ENCODE measurements at regions not wholly inside any gene's neighbourhood (a gene's known extent, or its start where the extent isn't known, plus 50 kb on each side); places are given as distances from the start of the nearest gene placed in this dataset.

DNA sequence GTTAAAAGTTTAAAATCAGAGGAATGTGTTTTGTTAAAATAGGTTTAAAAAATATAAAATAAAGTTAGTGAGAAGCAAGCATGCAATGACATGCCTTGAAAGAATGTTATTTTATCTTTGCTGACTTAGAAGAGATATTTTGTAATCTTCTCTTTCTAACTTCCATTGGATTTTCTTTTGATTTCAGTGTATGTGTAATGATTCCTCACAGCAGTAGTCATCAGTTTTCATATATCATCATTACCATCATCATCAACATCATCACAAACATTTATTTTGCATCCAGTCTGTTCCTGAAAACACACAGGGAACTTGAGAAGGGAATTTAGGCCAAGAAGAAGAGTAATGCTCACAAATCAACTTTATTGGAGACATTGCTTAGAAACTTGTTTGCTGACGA, 699.6 kb downstream of the TAF11L14 start:
- Mint-ChIP-seq H3K27me3 (no peaks in the 10 kb centered on the region), H3K9me3 (peaks cover 7 to 12% of the 10 kb centered on the region in 2 donors), H3K36me3 (ENCODE audit: insufficient read depth) (no peaks in the 10 kb centered on the region), H3K4me1 (ENCODE audit: low read depth in 2 of 2) (no peaks in the 10 kb centered on the region), H3K27ac (no peak overlapping the region), H3K4me3 (no peak overlapping the region)
- ATAC-seq (replicated peaks) (no peak), DNase-seq (no peak)

DNA sequence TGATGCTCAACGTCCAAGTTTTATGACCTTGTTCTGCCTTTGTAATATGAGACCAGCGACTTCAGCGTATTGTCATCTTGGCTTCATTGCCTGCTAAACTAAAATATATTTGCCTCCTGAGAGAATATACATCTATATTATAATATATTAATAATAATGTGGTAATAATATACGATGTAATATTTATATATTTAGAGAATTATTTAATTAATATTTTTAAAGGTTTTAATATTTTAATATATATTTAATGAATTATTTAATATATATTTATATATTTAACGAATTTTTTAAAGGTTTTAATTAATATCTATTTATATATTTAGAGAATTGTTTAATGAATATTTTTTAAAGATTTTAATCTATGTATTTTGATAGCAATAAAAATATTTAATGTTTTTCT, 700.7 kb downstream of the TAF11L14 start:
- ATAC-seq (replicated peaks) (no peak), DNase-seq (no peak)
- no peaks in the 10 kb centered on the region for H3K27me3 Mint-ChIP-seq
- no peaks in the 10 kb centered on the region for H3K36me3 Mint-ChIP-seq (ENCODE audit: insufficient read depth)
- H3K9me3 Mint-ChIP-seq = peaks cover 7 to 12% of the 10 kb centered on the region in 2 donors
- no peak overlapping the region for H3K27ac Mint-ChIP-seq
- no peaks in the 10 kb centered on the region for H3K4me1 Mint-ChIP-seq (ENCODE audit: low read depth in 2 of 2)
- H3K4me3 Mint-ChIP-seq = no peak overlapping the region

DNA sequence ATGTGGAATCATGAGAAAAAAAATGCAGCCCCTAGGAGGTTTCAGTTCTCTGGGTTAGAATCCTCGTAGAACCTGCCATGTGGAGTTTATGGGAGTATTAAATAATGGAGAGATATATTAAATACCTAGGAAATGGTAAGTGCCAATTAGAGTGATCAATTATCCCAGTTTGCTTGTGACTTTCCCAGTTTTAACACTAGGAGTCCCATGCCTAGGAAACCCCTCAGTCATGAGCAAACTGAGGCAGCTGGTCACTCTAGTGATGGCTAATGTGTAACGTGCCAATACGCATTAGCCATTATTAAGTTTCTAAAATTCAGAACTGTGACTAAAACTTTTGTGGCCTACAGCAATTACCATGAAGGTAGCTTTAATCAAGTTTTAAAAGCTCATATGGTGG, 720.6 kb downstream of the TAF11L14 start:
- no peak overlapping the region for H3K27ac Mint-ChIP-seq

DNA sequence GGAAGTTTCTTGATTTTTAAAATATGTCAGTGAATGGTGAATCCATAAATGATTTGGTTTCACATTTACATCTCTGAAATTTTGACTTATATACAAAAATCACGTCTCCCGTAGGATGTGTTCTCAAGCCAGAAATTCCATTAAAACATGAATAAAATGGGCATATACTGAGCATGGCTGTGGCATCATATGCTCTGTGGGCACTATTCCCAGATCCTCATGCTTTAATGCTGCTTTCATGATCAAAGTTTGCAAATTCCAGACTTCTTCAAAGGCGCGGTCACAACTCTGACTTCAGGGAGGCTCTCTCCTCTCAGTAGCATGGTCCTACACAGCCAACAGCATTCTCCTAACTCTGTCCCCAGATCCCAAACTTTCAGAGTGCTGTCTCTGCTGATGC, 723.2 kb downstream of the TAF11L14 start:
- no peak for DNase-seq
- no peak for ATAC-seq (replicated peaks)
- Mint-ChIP-seq H3K27ac (no peak overlapping the region), H3K27me3 (no peaks in the 10 kb centered on the region), H3K4me1 (ENCODE audit: low read depth in 2 of 2) (no peaks in the 10 kb centered on the region), H3K36me3 (ENCODE audit: insufficient read depth) (no peaks in the 10 kb centered on the region), H3K9me3 (peaks cover 0 to 12% of the 10 kb centered on the region in 2 donors), H3K4me3 (no peak overlapping the region)

More for the DNA sequence above, 720.6 kb downstream of the TAF11L14 start:
- no peak for DNase-seq
- no peaks in the 10 kb centered on the region for H3K4me1 Mint-ChIP-seq (ENCODE audit: low read depth in 2 of 2)
- no peak for ATAC-seq (replicated peaks)
- H3K36me3 Mint-ChIP-seq (ENCODE audit: insufficient read depth) = no peaks in the 10 kb centered on the region
- H3K4me3 Mint-ChIP-seq = no peak overlapping the region
- peaks cover 7 to 11% of the 10 kb centered on the region in 2 donors for H3K9me3 Mint-ChIP-seq
- no peaks in the 10 kb centered on the region for H3K27me3 Mint-ChIP-seq

DNA sequence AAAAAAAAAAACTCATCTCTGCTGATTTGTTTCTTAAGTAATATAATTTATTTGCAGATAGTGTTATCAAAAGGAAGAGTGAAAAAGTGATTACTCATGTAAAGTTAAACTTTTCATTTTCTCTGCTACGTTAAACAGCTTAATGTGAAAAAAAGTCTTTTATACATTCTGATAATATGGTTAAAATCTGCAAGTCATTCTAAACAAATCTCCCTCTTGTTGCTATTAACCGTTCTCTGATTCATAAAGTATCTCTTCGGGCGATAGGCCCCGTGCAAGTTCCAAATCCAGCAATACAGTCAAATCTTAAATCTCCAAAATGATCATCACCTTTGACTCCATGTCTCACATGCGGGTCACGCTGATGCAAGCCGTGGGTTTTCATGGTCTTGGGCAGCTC, 732.0 kb downstream of the TAF11L14 start:
- no peaks in the 10 kb centered on the region for H3K4me1 Mint-ChIP-seq (ENCODE audit: low read depth in 2 of 2)
- no peak overlapping the region for H3K27ac Mint-ChIP-seq
- H3K27me3 Mint-ChIP-seq = no peaks in the 10 kb centered on the region
- H3K4me3 Mint-ChIP-seq = no peak overlapping the region
- peaks cover 0 to 14% of the 10 kb centered on the region in 2 donors for H3K9me3 Mint-ChIP-seq
- DNase-seq = no peak
- no peak for ATAC-seq (replicated peaks)
- no peaks in the 10 kb centered on the region for H3K36me3 Mint-ChIP-seq (ENCODE audit: insufficient read depth)

DNA sequence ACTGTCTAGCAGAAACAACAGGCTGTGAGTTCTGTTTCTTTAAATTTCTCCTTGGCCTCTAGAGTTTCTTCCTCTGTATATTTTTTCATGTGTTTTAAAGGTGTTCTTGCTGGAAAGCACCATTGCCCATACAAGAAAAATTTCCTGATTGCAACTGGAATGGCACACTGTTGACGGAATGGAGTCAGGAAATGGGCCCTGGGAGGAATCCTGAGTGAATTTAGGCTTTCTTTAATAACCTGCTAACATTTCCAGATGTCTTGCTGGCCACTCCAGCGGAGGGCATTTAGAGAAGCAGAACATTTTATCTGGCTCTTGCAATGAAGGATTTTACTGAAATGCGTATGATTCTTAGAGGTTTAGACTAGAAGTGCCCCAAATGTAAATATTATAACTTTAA, 736.3 kb downstream of the TAF11L14 start:
- no peaks in the 10 kb centered on the region for H3K27me3 Mint-ChIP-seq
- ATAC-seq (replicated peaks) (no peak), DNase-seq (no peak)
- H3K4me1 Mint-ChIP-seq (ENCODE audit: low read depth in 2 of 2) = no peaks in the 10 kb centered on the region
- no peak overlapping the region for H3K27ac Mint-ChIP-seq
- H3K36me3 Mint-ChIP-seq (ENCODE audit: insufficient read depth) = no peaks in the 10 kb centered on the region
- H3K9me3 Mint-ChIP-seq = peaks cover 7 to 14% of the 10 kb centered on the region in 2 donors
- H3K4me3 Mint-ChIP-seq = no peak overlapping the region

DNA sequence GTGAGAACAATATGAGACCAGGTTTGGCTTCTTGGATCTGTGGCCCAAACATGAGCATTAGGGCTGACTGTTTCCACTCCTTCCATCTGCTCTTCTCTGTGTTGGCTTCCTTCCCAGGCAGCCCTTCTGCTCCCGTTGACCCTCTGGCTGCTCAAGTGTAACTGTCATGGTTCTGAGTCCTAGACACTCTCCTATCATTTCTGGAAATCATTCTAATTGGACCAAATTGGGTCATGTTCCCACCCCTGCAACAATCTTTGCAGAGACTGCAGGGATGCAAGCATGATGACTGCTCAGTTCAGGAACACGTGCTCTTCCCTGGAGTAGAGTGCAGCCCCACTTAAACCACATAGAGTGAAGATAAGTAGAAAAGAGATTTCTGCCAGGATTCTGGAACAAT, 741.4 kb downstream of the TAF11L14 start:
- Mint-ChIP-seq H3K9me3 (peaks cover 5 to 7% of the 10 kb centered on the region in 2 donors), H3K27me3 (no peaks in the 10 kb centered on the region), H3K27ac (no peak overlapping the region), H3K4me3 (no peak overlapping the region), H3K4me1 (ENCODE audit: low read depth in 2 of 2) (no peaks in the 10 kb centered on the region), H3K36me3 (ENCODE audit: insufficient read depth) (no peaks in the 10 kb centered on the region)
- DNase-seq (no peak), ATAC-seq (replicated peaks) (no peak)

DNA sequence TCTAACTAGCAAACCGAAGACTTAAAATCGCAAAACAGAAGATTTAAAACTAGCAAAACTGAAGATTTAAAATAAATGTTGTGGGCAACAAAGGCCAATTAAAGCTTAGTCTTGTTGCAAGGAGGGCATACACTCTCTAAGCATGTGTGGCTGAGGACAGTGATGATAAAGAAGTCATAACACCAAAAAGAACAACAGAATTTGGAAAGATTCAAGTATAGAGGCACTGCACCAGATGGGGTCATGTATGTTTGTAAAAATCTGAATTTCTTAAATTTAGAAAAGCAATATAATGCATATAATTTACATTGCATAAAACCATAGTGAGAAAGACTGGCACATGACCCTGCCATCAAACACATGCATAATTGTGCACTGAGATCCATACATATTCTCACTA, 743.8 kb downstream of the TAF11L14 start:
- no peak overlapping the region for H3K4me3 Mint-ChIP-seq
- no peaks in the 10 kb centered on the region for H3K36me3 Mint-ChIP-seq (ENCODE audit: insufficient read depth)
- no peaks in the 10 kb centered on the region for H3K27me3 Mint-ChIP-seq
- ATAC-seq (replicated peaks) (no peak), DNase-seq (no peak)
- peaks cover 2 to 7% of the 10 kb centered on the region in 2 donors for H3K9me3 Mint-ChIP-seq
- H3K4me1 Mint-ChIP-seq (ENCODE audit: low read depth in 2 of 2) = no peaks in the 10 kb centered on the region
- H3K27ac Mint-ChIP-seq = no peak overlapping the region

DNA sequence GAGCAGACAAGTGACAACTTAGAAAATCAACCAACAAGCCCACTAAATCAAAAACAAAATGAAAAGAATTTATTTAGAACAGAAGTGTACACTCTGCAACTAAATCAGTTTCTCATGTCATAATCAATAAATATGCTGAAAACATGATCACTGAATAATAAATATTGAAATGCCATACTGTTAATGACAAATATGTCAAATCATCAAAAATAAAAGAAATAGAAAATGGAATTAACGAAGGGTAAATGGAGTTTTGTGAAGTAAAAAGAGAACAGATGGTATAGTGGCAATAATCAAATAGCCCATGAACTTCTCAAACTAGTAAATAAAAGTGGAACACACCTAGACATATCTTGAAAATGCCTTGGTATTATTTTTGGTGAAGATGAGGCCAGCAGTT, 744.9 kb downstream of the TAF11L14 start:
- no peaks in the 10 kb centered on the region for H3K36me3 Mint-ChIP-seq (ENCODE audit: insufficient read depth)
- DNase-seq = no peak
- H3K4me1 Mint-ChIP-seq (ENCODE audit: low read depth in 2 of 2) = no peaks in the 10 kb centered on the region
- no peak for ATAC-seq (replicated peaks)
- H3K27me3 Mint-ChIP-seq = no peaks in the 10 kb centered on the region
- H3K27ac Mint-ChIP-seq = no peak overlapping the region
- no peak overlapping the region for H3K4me3 Mint-ChIP-seq
- H3K9me3 Mint-ChIP-seq = peaks cover 0 to 7% of the 10 kb centered on the region in 2 donors

DNA sequence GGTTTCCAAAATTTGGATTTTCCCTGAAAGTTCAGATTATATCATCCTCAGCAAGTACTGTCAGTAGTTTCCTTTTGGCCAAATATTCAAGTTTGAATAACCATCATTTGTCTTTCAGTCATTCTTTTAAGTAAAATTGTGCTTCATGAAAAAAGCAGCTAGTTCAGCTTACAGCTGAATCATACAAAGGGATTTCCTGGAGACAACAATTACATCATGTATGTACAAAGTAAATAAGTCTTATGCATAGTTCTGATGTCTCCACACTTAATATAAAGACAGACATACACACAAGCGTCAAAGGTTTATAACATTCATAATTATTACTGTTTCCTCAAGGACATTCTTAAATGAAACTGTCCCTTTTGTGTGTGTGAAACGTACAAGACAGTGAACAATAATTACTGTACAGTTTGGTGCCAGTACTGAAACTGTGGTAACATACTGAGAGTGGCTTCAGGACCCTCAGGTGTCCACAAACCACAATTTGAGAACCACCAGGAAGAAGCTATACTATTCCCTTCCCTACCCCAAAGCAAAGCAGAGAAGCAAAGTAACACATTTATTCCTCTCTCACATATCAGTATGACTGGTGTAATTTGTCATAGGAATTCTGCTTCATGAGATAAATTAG, 746.6 kb downstream of the TAF11L14 start:
- Mint-ChIP-seq H3K27me3 (no peaks in the 10 kb centered on the region), H3K4me1 (ENCODE audit: low read depth in 2 of 2) (no peaks in the 10 kb centered on the region), H3K36me3 (ENCODE audit: insufficient read depth) (no peaks in the 10 kb centered on the region), H3K9me3 (no peaks in the 10 kb centered on the region), H3K27ac (no peak overlapping the region), H3K4me3 (no peak overlapping the region)
- no peak for ATAC-seq (replicated peaks)
- no peak for DNase-seq

DNA sequence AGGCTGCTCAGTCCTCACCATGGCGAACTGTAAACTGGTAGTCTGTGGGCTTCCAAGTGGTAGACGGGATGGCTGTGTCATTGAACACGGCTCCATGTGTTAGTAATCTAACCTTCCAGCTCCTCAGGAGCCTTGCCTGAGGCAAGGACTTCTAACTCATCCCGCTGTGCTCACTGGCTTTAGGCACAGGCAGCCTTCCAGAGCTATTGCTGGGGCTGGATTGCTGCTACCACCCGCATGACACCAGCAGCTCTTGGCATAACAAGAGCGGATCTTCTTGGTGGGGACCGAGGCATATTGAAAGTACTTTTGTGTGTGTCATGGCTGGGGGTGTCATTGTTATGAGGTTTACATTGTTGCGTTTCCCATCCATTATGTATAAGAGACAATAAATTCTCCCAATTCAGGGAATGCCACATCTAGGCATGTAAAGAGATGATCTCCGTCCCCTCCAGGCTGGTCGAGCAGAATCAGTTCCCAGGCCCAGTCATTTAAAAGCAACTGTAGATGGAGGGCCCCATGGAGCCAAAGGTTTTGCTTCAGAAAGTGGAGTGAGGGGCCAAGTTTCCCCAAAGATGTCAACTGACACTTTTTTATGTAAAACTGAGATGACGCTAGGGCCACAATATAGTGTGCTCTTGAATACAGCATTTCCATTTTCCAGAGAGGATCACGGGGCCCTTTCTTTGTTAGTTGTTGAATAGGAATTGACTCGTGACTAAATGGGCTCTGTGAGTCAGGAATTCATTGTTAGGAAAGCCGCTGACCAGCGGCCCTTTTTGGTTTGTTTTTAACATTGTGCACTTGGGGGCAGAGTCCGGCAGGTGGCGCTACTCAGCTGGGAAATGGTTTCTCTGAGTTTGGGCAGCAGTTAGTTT, 759.5 kb downstream of the TAF11L14 start:
- Mint-ChIP-seq H3K9me3 (no peaks in the 10 kb centered on the region), H3K27ac (no peak overlapping the region), H3K4me3 (no peak overlapping the region), H3K27me3 (no peaks in the 10 kb centered on the region), H3K4me1 (ENCODE audit: low read depth in 2 of 2) (no peaks in the 10 kb centered on the region), H3K36me3 (ENCODE audit: insufficient read depth) (no peaks in the 10 kb centered on the region)
- DNase-seq = no peak
- ATAC-seq (replicated peaks) = no peak

DNA sequence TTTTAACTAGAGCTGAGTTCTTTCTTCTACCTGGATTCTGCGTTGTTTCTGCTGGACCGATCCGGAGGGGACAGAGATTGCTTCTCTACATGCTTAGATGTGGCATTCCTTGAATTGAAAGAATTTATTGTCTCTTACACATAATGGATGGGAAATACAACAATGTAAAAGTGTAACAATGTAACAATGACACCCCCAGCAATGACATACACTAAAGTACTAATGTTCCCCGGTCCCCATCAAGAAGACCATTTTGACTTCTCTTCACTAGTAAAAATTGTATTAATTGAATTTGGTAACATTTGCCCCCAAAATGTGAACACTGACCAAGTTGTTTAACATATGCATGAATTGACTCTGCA, 760.2 kb downstream of the TAF11L14 start:
- Mint-ChIP-seq H3K27me3 (no peaks in the 10 kb centered on the region), H3K4me3 (no peak overlapping the region), H3K4me1 (ENCODE audit: low read depth in 2 of 2) (no peaks in the 10 kb centered on the region), H3K36me3 (ENCODE audit: insufficient read depth) (no peaks in the 10 kb centered on the region), H3K9me3 (no peaks in the 10 kb centered on the region), H3K27ac (no peak overlapping the region)
- DNase-seq = no peak
- no peak for ATAC-seq (replicated peaks)

DNA sequence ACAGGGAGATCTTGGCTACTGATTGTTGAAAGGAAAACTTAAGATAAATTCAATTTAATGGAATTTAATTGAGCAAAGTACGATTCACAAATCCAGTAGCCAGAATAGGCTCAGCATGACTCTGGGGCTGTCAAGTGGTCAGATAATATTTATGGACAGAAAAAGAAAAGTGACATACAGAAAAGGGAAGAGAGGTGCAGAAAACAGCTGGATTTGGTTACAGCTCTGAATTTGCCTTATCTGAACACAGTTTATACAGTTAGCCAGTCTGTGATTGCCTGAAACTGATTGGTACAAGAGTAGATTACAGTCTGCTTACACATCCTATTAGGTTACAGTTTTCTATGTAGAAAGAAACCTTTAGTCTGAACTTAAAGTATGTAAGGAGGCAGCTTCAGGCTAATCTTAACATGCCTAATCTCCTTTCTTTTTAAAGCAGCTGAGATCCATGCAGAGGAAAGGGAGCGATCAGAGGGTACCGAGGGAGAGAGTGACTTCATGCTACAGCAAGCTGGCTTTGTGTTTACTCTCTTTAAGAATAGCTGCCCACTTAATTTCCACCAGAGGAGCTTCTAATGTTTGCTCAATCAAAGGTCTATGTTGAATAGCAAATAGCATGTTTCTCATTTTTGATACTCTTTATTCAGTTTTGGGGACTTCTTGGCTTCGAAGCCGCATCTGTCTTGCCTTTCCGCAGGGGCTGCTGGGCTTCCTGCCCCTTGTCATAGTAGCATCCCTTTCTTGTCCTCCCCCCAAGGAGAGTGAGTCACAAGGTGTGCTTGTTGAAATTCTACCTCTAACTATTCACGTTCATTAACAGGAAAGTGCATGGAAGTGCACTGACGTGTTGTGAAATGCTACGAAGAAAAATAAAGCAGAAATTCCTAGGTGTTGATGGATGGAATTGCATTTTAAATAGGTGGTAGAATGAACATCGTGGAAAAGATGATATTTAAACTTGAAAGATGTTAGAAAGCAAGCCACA, 761.2 kb downstream of the TAF11L14 start:
- no peak overlapping the region for H3K4me3 Mint-ChIP-seq
- no peak for ATAC-seq (replicated peaks)
- DNase-seq = no peak
- no peaks in the 10 kb centered on the region for H3K4me1 Mint-ChIP-seq (ENCODE audit: low read depth in 2 of 2)
- no peaks in the 10 kb centered on the region for H3K36me3 Mint-ChIP-seq (ENCODE audit: insufficient read depth)
- no peaks in the 10 kb centered on the region for H3K27me3 Mint-ChIP-seq
- H3K27ac Mint-ChIP-seq = no peak overlapping the region
- H3K9me3 Mint-ChIP-seq = no peaks in the 10 kb centered on the region

All from effector memory CD8-positive, alpha-beta T cell (primary cell).